SU-DHL-6 (cell line): ENCODE measurements at regions not wholly inside any gene's neighbourhood (a gene's known extent, or its start where the extent isn't known, plus 50 kb on each side); places are given as distances from the start of the nearest gene placed in this dataset.

Experiments used
- CTCF ChIP-seq: fragments of 200-600 bp; sonication (generic); IDR thresholded peaks from one replicate; pipeline ENCODE4 v1.5.1; 2017; ENCODE audit warnings: antibody characterized with exemption, mild to moderate bottlenecking, low read length, moderate library complexity; ENCODE audit not compliant: insufficient read depth, poor library complexity, severe bottlenecking
- EZH2phosphoT487 ChIP-seq: fragments of 200-600 bp; sonication (generic), shearing (Covaris generic); conservative IDR thresholded peaks from 2 replicates; pipeline ENCODE4 v1.6.1; 2018; ENCODE audit warnings: mild to moderate bottlenecking, antibody characterized with exemption, low read length, moderate library complexity, mixed read lengths

DNA sequence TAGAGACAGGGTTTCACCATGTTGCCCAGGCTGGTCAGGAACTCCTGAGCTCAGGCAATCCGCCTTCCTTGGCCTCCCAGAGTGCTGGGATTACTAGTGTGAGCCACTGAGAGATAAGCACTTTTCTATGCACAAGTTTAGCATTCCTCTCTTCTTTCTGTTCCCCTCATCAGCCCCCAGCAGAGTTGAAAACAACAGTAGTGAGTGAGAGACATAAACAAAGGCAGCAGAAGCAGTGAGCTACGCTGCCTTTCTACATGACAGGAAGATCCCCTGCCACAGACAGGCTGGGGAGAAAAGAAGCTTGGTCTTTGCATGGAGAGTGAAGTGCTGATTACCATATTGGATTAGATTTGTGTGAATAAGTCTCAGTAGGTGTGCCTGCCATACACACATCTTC, 392.0 kb upstream of the KIRREL3 start:
- TF ChIP-seq CTCF (no peak), EZH2phosphoT487 (no peak)
